WTC11 (cell line): ENCODE measurements at regions not wholly inside any gene's neighbourhood (a gene's known extent, or its start where the extent isn't known, plus 50 kb on each side); places are given as distances from the start of the nearest gene placed in this dataset.

Experiments used
- CBFB ChIP-seq: sonication (generic); formaldehyde crosslinking; IDR thresholded peaks from 2 replicates; pipeline ENCODE4 v1.8.1; 2022; ENCODE audit warnings: mild to moderate bottlenecking, low read depth, missing genetic modification reagents
- ESRRA ChIP-seq: sonication (generic); formaldehyde crosslinking; IDR thresholded peaks from 2 replicates; pipeline ENCODE4 v1.8.1; 2022; ENCODE audit warnings: mild to moderate bottlenecking, missing genetic modification reagents, borderline replicate concordance
- HMGA2 ChIP-seq: fragments of 250-450 bp; sonication (Bioruptor Pico); IDR thresholded peaks from 2 replicates; pipeline ENCODE4 v1.4.0; 2021; ENCODE audit warnings: mild to moderate bottlenecking, moderate library complexity
- MAX ChIP-seq: sonication (generic); formaldehyde crosslinking; IDR thresholded peaks from 2 replicates; pipeline ENCODE4 v1.8.0; 2022; ENCODE audit warnings: mild to moderate bottlenecking, missing genetic modification reagents
- SOX15 ChIP-seq: fragments of 250-450 bp; sonication (Bioruptor Pico); IDR thresholded peaks from 2 replicates; pipeline ENCODE4 v1.9.0; 2021; ENCODE audit warnings: mild to moderate bottlenecking
- TCF7 ChIP-seq: sonication (generic); formaldehyde crosslinking; IDR thresholded peaks from 2 replicates; pipeline ENCODE4 v1.8.0; 2022; ENCODE audit warnings: mild to moderate bottlenecking, low read depth, missing genetic modification reagents, moderate library complexity
- TEAD1 ChIP-seq: sonication (generic); formaldehyde crosslinking; IDR thresholded peaks from 2 replicates; pipeline ENCODE4 v1.8.0; 2022; ENCODE audit warnings: mild to moderate bottlenecking, missing genetic modification reagents
- TF ChIP-seq, protein P1 (sequence below): fragments of 200-600 bp; IDR thresholded peaks from 2 replicates; pipeline ENCODE4 v1.8.0; 2022; ENCODE audit warnings: antibody characterized with exemption
- TF ChIP-seq, protein P2 (sequence below): fragments of 250-450 bp; sonication (Bioruptor Pico); IDR thresholded peaks from 2 replicates; pipeline ENCODE4 v1.9.0; 2021; ENCODE audit warnings: moderate library complexity, mild to moderate bottlenecking, inconsistent platforms, borderline replicate concordance
- TF ChIP-seq, protein P3 (sequence below): sonication (generic); formaldehyde crosslinking; conservative IDR thresholded peaks from 2 replicates; pipeline ENCODE4 v1.8.1; 2022; ENCODE audit warnings: mild to moderate bottlenecking, missing genetic modification reagents

- no peak for TF ChIP-seq SOX15 (CRISPR knock-in tag)
- TF ChIP-seq, protein P1, sequence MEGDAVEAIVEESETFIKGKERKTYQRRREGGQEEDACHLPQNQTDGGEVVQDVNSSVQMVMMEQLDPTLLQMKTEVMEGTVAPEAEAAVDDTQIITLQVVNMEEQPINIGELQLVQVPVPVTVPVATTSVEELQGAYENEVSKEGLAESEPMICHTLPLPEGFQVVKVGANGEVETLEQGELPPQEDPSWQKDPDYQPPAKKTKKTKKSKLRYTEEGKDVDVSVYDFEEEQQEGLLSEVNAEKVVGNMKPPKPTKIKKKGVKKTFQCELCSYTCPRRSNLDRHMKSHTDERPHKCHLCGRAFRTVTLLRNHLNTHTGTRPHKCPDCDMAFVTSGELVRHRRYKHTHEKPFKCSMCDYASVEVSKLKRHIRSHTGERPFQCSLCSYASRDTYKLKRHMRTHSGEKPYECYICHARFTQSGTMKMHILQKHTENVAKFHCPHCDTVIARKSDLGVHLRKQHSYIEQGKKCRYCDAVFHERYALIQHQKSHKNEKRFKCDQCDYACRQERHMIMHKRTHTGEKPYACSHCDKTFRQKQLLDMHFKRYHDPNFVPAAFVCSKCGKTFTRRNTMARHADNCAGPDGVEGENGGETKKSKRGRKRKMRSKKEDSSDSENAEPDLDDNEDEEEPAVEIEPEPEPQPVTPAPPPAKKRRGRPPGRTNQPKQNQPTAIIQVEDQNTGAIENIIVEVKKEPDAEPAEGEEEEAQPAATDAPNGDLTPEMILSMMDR, result no peak
- TF ChIP-seq CBFB (CRISPR knock-in tag), result no peak
- TF ChIP-seq MAX (CRISPR knock-in tag), result no peak
- no peak for TF ChIP-seq HMGA2 (CRISPR knock-in tag)
- TF ChIP-seq TCF7 (CRISPR knock-in tag), result no peak
- no peak for TF ChIP-seq TEAD1 (CRISPR knock-in tag)
- TF ChIP-seq ESRRA (CRISPR knock-in tag), result no peak
- TF ChIP-seq, protein P2, sequence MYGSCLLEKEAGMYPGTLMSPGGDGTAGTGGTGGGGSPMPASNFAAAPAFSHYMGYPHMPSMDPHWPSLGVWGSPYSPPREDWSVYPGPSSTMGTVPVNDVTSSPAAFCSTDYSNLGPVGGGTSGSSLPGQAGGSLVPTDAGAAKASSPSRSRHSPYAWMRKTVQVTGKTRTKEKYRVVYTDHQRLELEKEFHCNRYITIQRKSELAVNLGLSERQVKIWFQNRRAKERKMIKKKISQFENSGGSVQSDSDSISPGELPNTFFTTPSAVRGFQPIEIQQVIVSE (CRISPR knock-in tag), result no peak
- TF ChIP-seq, protein P3, sequence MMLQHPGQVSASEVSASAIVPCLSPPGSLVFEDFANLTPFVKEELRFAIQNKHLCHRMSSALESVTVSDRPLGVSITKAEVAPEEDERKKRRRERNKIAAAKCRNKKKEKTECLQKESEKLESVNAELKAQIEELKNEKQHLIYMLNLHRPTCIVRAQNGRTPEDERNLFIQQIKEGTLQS (CRISPR knock-in tag), result no peak
Measured at GRCh38 chr3:1600700-1601418, 497.8 kb upstream of the CNTN4 start.
